GM23338 (cell line): ENCODE measurements at regions not wholly inside any gene's neighbourhood (a gene's known extent, or its start where the extent isn't known, plus 50 kb on each side); places are given as distances from the start of the nearest gene placed in this dataset.

ENCODE experiments used
- CREB1 ChIP-seq: fragments of 250-450 bp; sonication (Bioruptor Pico); IDR thresholded peaks from 2 replicates; pipeline ENCODE4 v1.5.0; 2020; ENCODE audit warnings: low read depth, mild to moderate bottlenecking, moderate library complexity
- CTCF ChIP-seq, 2 experiments: fragments of 200-600 bp in 1 of 2; sonication (generic) in 1 of 2; conservative IDR thresholded peaks; 2 replicates each; pipeline versions ENCODE4 v1.5.1 to v1.6.1; 2016 to 2017; ENCODE audit warnings: antibody characterized with exemption in 2 of 2, low read depth in 2 of 2, mild to moderate bottlenecking in 2 of 2, moderate library complexity in 1 of 2
- ETS1 ChIP-seq: IDR thresholded peaks from 2 replicates; pipeline ENCODE4 v1.6.1; 2016; ENCODE audit warnings: antibody characterized with exemption
- EZH2 ChIP-seq: fragments of 200-600 bp; sonication (generic); IDR thresholded peaks from one replicate; pipeline ENCODE4 v1.8.0; 2017; ENCODE audit warnings: antibody characterized with exemption, mild to moderate bottlenecking, low read depth; ENCODE audit not compliant: unreplicated experiment
- EZH2phosphoT487 ChIP-seq: fragments of 200-600 bp; sonication (generic); IDR thresholded peaks from one replicate; pipeline ENCODE4 v1.8.1; 2018; ENCODE audit warnings: antibody characterized with exemption; ENCODE audit not compliant: unreplicated experiment
- POLR2AphosphoS5 ChIP-seq: IDR thresholded peaks from 2 replicates; pipeline ENCODE4 v1.6.1; 2016; ENCODE audit warnings: antibody characterized with exemption, low read depth
- STAT1 ChIP-seq: IDR thresholded peaks from one replicate; pipeline ENCODE4 v1.6.1; 2016; ENCODE audit warnings: antibody characterized with exemption; ENCODE audit not compliant: unreplicated experiment
- ZNF114 ChIP-seq: fragments of 250-450 bp; sonication (Bioruptor Pico); IDR thresholded peaks from 2 replicates; pipeline ENCODE4 v1.5.0; 2020; ENCODE audit warnings: mild to moderate bottlenecking, moderate library complexity
- ZNF331 ChIP-seq: fragments of 250-450 bp; sonication (Bioruptor Pico); IDR thresholded peaks from 2 replicates; pipeline ENCODE4 v1.5.0; 2020; ENCODE audit warnings: low read depth, mild to moderate bottlenecking, moderate library complexity
- ZNF462 ChIP-seq: fragments of 250-450 bp; sonication (Bioruptor Pico); IDR thresholded peaks from 2 replicates; pipeline ENCODE4 v1.5.0; 2020; ENCODE audit warnings: mild to moderate bottlenecking, moderate library complexity

GRCh38 chr1:93764366-93764750 lies 82.7 kb upstream of the BCAR3 start (continued):
- no peak for TF ChIP-seq ZNF462 (CRISPR knock-in tag)
- TF ChIP-seq STAT1: no peak
- no peak for TF ChIP-seq EZH2
- no peak for TF ChIP-seq EZH2phosphoT487
- TF ChIP-seq ZNF114 (CRISPR knock-in tag): no peak
- TF ChIP-seq ZNF331 (CRISPR knock-in tag): no peak
- no peak for TF ChIP-seq POLR2AphosphoS5
- no peak for TF ChIP-seq ETS1
- TF ChIP-seq CTCF (conservative IDR thresholded peaks at IDR 0.05; ENCODE audit: low read depth in 2 of 2): no peak
- no peak for TF ChIP-seq CREB1
